ENCODE measurements at regions not wholly inside any gene's neighbourhood (a gene's known extent, or its start where the extent isn't known, plus 50 kb on each side); places are given as distances from the start of the nearest gene placed in this dataset.

- TF ChIP-seq CTCF (conservative IDR thresholded peaks at IDR 0.05; ENCODE audit: low read depth, low read length) (no peak), POLR2A (IDR thresholded peaks at IDR 0.05; ENCODE audit: low read depth, low read length) (no peak), RFX5 (IDR thresholded peaks at IDR 0.05; ENCODE audit: low read depth, low read length) (no peak), USF2 (IDR thresholded peaks at IDR 0.05; ENCODE audit: low read depth, low read length) (no peak), MXI1 (IDR thresholded peaks at IDR 0.05; ENCODE audit: borderline replicate concordance, low read depth, low read length) (no peak), ELK1 (IDR thresholded peaks at IDR 0.05; ENCODE audit: borderline replicate concordance, low read depth, low read length) (no peak), MAFK (IDR thresholded peaks at IDR 0.05; ENCODE audit: low read depth, low read length) (no peak)
These were observed 60.9 kb upstream of the CREB5 start for GRCh38 chr7:28351450-28351849.

Measured in IMR-90 (cell line).